Stimulated activated CD4-positive, alpha-beta T cell treated with anti-CD3 and anti-CD28 coated beads, TNF-alpha, amount 100 ng/mL, for 1 hour (primary cell): ENCODE measurements at regions not wholly inside any gene's neighbourhood (a gene's known extent, or its start where the extent isn't known, plus 50 kb on each side); places are given as distances from the start of the nearest gene placed in this dataset.

ENCODE experiments used
- DNase-seq, 3 donors: peaks; one replicate each; pipeline ENCODE4 v3.0.0-alpha.2; 2020; ENCODE audit warnings: low read depth in 3 of 3, low spot score in 1 of 3

GRCh38 chr13:40438022-40438680 lies 228.3 kb downstream of the FOXO1 start:
- no peak for DNase-seq

GRCh38 chr13:40438999-40439797 lies 227.2 kb downstream of the FOXO1 start:
- no peak for DNase-seq

- no peak for DNase-seq
Observed at GRCh38 chr13:40439928-40440327, 226.5 kb downstream of the FOXO1 start.

GRCh38 chr13:40440990-40441820 lies 225.2 kb downstream of the FOXO1 start:
- no peak for DNase-seq

- no peak for DNase-seq
Observed at GRCh38 chr13:40442231-40442630, 224.2 kb downstream of the FOXO1 start.

GRCh38 chr13:40442826-40443225 lies 223.6 kb downstream of the FOXO1 start:
- no peak for DNase-seq

- DNase-seq = no peak
Observed at GRCh38 chr13:40444241-40444640, 222.2 kb downstream of the FOXO1 start.

GRCh38 chr13:40445557-40445990 lies 220.9 kb downstream of the FOXO1 start:
- no peak for DNase-seq

- DNase-seq = no peak
Observed at GRCh38 chr13:40446365-40446764, 220.1 kb downstream of the FOXO1 start.

- no peak for DNase-seq
Observed at GRCh38 chr13:40447857-40448256, 218.6 kb downstream of the FOXO1 start.

GRCh38 chr13:40452038-40452666 lies 214.3 kb downstream of the FOXO1 start:
- no peak for DNase-seq

GRCh38 chr13:40452741-40453334 lies 213.6 kb downstream of the FOXO1 start:
- no peak for DNase-seq

- DNase-seq = no peak
Observed at GRCh38 chr13:40453351-40454021, 213.0 kb downstream of the FOXO1 start.

- DNase-seq = no peak
Observed at GRCh38 chr13:40456397-40456953, 210.0 kb downstream of the FOXO1 start.

- DNase-seq = no peak
Observed at GRCh38 chr13:40456979-40457553, 209.4 kb downstream of the FOXO1 start.

GRCh38 chr13:40457929-40458719 lies 208.3 kb downstream of the FOXO1 start:
- DNase-seq = no peak

GRCh38 chr13:40458720-40458990 lies 207.8 kb downstream of the FOXO1 start:
- no peak for DNase-seq

- DNase-seq = no peak
Observed at GRCh38 chr13:40460116-40460515, 206.3 kb downstream of the FOXO1 start.
